Endothelial cell of umbilical vein (primary cell): ENCODE measurements at regions not wholly inside any gene's neighbourhood (a gene's known extent, or its start where the extent isn't known, plus 50 kb on each side); places are given as distances from the start of the nearest gene placed in this dataset.

Experiments
- BruUV-seq: library from RNA; stranded (reverse); fragments of 400-500 nt; replicated peaks from 2 replicates; lab custom pipeline; 2021; lab: Mats Ljungman, UMichigan
- CTCF ChIA-PET: fragments of 300-600, 350-600 bp; sonication (Branson Sonifier 250); formaldehyde crosslinking; loops from one replicate; lab custom pipeline; 2021; ENCODE audit warnings: antibody characterized with exemption, inconsistent platforms; lab: Charles Lee
- POLR2A ChIA-PET: fragments of 300-600, 350-600 bp; sonication (Branson Sonifier 250); formaldehyde crosslinking; loops from one replicate; lab custom pipeline; 2021; ENCODE audit warnings: antibody characterized with exemption, inconsistent platforms; lab: Charles Lee
- DNase-seq: peaks from one replicate; pipeline ENCODE4 v3.0.0-alpha.2; 2011; ENCODE audit warnings: low read depth, low spot score
- FAIRE-seq: peaks from 2 replicates; lab custom pipeline; 2011; peaks lifted over from hg19 to GRCh38; lab: Jason Lieb, UNC
- H2AFZ ChIP-seq: 2 replicates; pipeline ENCODE4 v1.6.0; 2012; ENCODE audit warnings: low read depth, low read length, control low read depth, inconsistent platforms
- H3K27ac ChIP-seq: 2 replicates; pipeline ENCODE4 v1.5.1; 2011; ENCODE audit warnings: low read depth, mild to moderate bottlenecking, control low read depth, low read length, moderate library complexity; ENCODE audit not compliant: insufficient read depth
- H3K27me3 ChIP-seq, 2 experiments: 2 replicates each; pipeline versions ENCODE4 v1.6.0 to v1.6.1; 2011; ENCODE audit warnings: low read length in 2 of 2, mixed read lengths in 1 of 2; ENCODE audit not compliant: control insufficient read depth in 2 of 2, insufficient read depth in 2 of 2
- H3K36me3 ChIP-seq, 2 experiments: 2 replicates in 1 of 2; 3 replicates in 1 of 2; pipeline ENCODE4 v1.5.1; 2011; ENCODE audit warnings: low read length in 2 of 2, mild to moderate bottlenecking in 1 of 2, moderate library complexity in 1 of 2; ENCODE audit not compliant: control insufficient read depth in 2 of 2, insufficient read depth in 2 of 2; ENCODE audit errors: extremely low read depth in 1 of 2
- H3K4me1 ChIP-seq: 3 replicates; pipeline ENCODE4 v1.5.1; 2011; ENCODE audit warnings: mild to moderate bottlenecking, low read length; ENCODE audit not compliant: control insufficient read depth, insufficient read depth; ENCODE audit errors: extremely low read depth
- H3K4me2 ChIP-seq: 2 replicates; pipeline ENCODE4 v1.6.1; 2011; ENCODE audit warnings: low read length, control low read depth, mixed read lengths; ENCODE audit not compliant: insufficient read depth
- H3K4me3 ChIP-seq, 3 experiments: fragments of 200-600 bp in 1 of 3; sonication (generic), shearing (Covaris generic) in 1 of 3; replicated peaks in 1 of 3; 2 replicates each; pipeline ENCODE4 v1.5.1; 2011 to 2016; ENCODE audit warnings: control low read depth in 3 of 3, low read length in 3 of 3, mild to moderate bottlenecking in 2 of 3, inconsistent platforms in 1 of 3, low read depth in 1 of 3, moderate library complexity in 1 of 3; ENCODE audit not compliant: insufficient read depth in 1 of 3
- H3K79me2 ChIP-seq: 2 replicates; pipeline ENCODE4 v1.6.0; 2012; ENCODE audit warnings: low read length, inconsistent platforms; ENCODE audit not compliant: control insufficient read depth, insufficient read depth
- H3K9ac ChIP-seq: replicated peaks from 2 replicates; pipeline ENCODE3; 2011; ENCODE audit warnings: low read length, control low read depth; ENCODE audit not compliant: insufficient read depth; ENCODE audit errors: extremely low read depth
- H3K9me1 ChIP-seq: replicated peaks from 3 replicates; pipeline ENCODE4 v1.6.0; 2011; ENCODE audit warnings: mild to moderate bottlenecking, low read length; ENCODE audit not compliant: control insufficient read depth, insufficient read depth; ENCODE audit errors: extremely low read depth
- H3K9me3 ChIP-seq: replicated peaks from 2 replicates; pipeline ENCODE4 v1.5.1; 2012; ENCODE audit warnings: low read length, inconsistent platforms; ENCODE audit not compliant: control insufficient read depth, insufficient read depth
- H4K20me1 ChIP-seq: replicated peaks from 2 replicates; pipeline ENCODE3; 2011; ENCODE audit warnings: mild to moderate bottlenecking, low read length; ENCODE audit not compliant: control insufficient read depth, insufficient read depth; ENCODE audit errors: extremely low read depth
- EZH2 ChIP-seq: IDR thresholded peaks from 2 replicates; pipeline ENCODE4 v1.6.1; 2012; ENCODE audit warnings: borderline replicate concordance, low read depth, mild to moderate bottlenecking, moderate library complexity, low read length, inconsistent platforms; ENCODE audit not compliant: severe bottlenecking
- FOS ChIP-seq: IDR thresholded peaks from 2 replicates; pipeline ENCODE4 v1.6.1; 2011; ENCODE audit warnings: mild to moderate bottlenecking, low read length, moderate library complexity, borderline replicate concordance; ENCODE audit not compliant: insufficient read depth
- GATA2 ChIP-seq: IDR thresholded peaks from 2 replicates; pipeline ENCODE4 v1.7.0; 2011; ENCODE audit warnings: low read depth, mild to moderate bottlenecking, moderate library complexity, mixed read lengths, low read length; ENCODE audit not compliant: insufficient read length, insufficient read depth
- JUN ChIP-seq: IDR thresholded peaks from 2 replicates; pipeline ENCODE4 v1.6.1; 2011; ENCODE audit warnings: borderline replicate concordance, low read depth; ENCODE audit not compliant: insufficient read length, insufficient read depth
- MYC ChIP-seq: IDR thresholded peaks from one replicate; pipeline ENCODE4 v1.6.1; 2011; ENCODE audit warnings: mild to moderate bottlenecking, low read depth, low read length
- POLR2A ChIP-seq: IDR thresholded peaks from 2 replicates; pipeline ENCODE4 v1.6.1; 2012; ENCODE audit warnings: low read depth, mild to moderate bottlenecking, control low read depth, low read length
- POLR2AphosphoS5 ChIP-seq: IDR thresholded peaks from 2 replicates; pipeline ENCODE4 v1.6.1; 2012; ENCODE audit warnings: low read depth, mild to moderate bottlenecking, control low read depth, low read length, moderate library complexity; ENCODE audit not compliant: insufficient read depth
- dilution Hi-C: fragments of 300-500 bp; cut with MboI; formaldehyde crosslinking; loops from one replicate; pipeline ENCODE4 v1.15.0; 2019; ENCODE audit warnings: low sequenced_read_pairs; ENCODE audit not compliant: extremely low pct_ligation_motif_present
- intact Hi-C: fragments of 100-400 bp; cut with micrococcal nuclease; formaldehyde crosslinking; loops from one replicate; pipeline ENCODE4 v1.10.0; 2022
- TF ChIP-seq, protein P1 (sequence below): IDR thresholded peaks from 2 replicates; pipeline ENCODE4 v1.6.1; 2011; ENCODE audit not compliant: insufficient read depth, insufficient read length
- TF ChIP-seq, protein P2 (sequence below), 2 donors: IDR thresholded peaks; 1 replicate in 1 of 2; 2 replicates in 1 of 2; pipeline ENCODE4 v1.5.1; 2011; ENCODE audit warnings: low read length in 2 of 2, mild to moderate bottlenecking in 2 of 2, moderate library complexity in 2 of 2, control low read depth in 1 of 2, inconsistent platforms in 1 of 2, low read depth in 1 of 2; ENCODE audit not compliant: insufficient read depth in 1 of 2; ENCODE audit errors: extremely low read depth in 1 of 2

DNA sequence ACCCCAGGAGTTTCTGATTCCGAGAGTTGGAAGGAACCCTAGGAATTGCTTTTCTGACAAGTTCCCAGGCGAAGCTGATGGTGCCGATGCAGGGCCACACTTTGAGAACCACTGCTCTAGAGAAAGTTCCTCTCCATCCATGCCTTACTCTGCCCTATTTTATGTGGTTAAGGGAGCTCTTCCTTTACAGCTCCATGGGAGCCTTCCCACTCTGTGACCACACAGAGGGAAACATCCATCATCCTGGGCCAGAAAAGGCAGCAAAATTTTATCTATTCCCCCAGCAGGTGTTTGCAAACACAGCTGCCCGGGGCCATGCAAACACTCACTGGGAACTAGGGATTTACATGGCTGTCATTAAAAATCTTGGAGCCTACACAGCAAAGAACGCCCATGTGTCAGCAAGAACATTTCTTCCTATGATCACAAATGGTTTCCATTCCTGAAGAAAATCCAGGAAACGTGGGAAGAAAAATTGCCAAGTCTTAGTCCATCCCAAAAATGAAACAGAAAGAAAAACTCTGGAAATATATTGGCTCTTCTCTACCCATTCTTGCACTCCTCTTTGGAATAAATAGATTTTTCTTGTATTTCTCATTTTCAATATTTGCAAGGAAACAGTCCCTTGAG is 252.7 kb downstream of the PMP22 start:
- intact Hi-C loops (no loop called here), dilution Hi-C loops (no loop called here)
- Histone ChIP-seq H3K4me3 (no peak overlapping the region), H3K79me2 (no peaks in the 10 kb centered on the region), H3K9me3 (peaks cover 3% of the 10 kb centered on the region), H4K20me1 (no peaks in the 10 kb centered on the region), H3K4me1 (no peaks in the 10 kb centered on the region), H3K9ac (no peak overlapping the region), H3K4me2 (no peak overlapping the region), H3K27me3 (no peaks in the 10 kb centered on the region), H3K27ac (no peak overlapping the region), H2AFZ (no peak overlapping the region), H3K9me1 (no peaks in the 10 kb centered on the region), H3K36me3 (no peaks in the 10 kb centered on the region)
- TF ChIP-seq, protein P1, sequence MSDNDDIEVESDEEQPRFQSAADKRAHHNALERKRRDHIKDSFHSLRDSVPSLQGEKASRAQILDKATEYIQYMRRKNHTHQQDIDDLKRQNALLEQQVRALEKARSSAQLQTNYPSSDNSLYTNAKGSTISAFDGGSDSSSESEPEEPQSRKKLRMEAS, result no peak
- TF ChIP-seq POLR2AphosphoS5 (no peak), POLR2A (no peak), JUN (no peak), FOS (no peak)
- TF ChIP-seq, protein P2, sequence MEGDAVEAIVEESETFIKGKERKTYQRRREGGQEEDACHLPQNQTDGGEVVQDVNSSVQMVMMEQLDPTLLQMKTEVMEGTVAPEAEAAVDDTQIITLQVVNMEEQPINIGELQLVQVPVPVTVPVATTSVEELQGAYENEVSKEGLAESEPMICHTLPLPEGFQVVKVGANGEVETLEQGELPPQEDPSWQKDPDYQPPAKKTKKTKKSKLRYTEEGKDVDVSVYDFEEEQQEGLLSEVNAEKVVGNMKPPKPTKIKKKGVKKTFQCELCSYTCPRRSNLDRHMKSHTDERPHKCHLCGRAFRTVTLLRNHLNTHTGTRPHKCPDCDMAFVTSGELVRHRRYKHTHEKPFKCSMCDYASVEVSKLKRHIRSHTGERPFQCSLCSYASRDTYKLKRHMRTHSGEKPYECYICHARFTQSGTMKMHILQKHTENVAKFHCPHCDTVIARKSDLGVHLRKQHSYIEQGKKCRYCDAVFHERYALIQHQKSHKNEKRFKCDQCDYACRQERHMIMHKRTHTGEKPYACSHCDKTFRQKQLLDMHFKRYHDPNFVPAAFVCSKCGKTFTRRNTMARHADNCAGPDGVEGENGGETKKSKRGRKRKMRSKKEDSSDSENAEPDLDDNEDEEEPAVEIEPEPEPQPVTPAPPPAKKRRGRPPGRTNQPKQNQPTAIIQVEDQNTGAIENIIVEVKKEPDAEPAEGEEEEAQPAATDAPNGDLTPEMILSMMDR (IDR thresholded peaks at IDR 0.05; ENCODE audit: extremely low read depth in 1 of 2, insufficient read depth in 1 of 2, low read depth in 1 of 2, low read length in 2 of 2), result no peak
- ChIA-PET POLR2A (no interaction called here), CTCF (no interaction called here)
- BruUV-seq, result no TSS peak
- DNase-seq (no peak), FAIRE-seq (no peak)

DNA sequence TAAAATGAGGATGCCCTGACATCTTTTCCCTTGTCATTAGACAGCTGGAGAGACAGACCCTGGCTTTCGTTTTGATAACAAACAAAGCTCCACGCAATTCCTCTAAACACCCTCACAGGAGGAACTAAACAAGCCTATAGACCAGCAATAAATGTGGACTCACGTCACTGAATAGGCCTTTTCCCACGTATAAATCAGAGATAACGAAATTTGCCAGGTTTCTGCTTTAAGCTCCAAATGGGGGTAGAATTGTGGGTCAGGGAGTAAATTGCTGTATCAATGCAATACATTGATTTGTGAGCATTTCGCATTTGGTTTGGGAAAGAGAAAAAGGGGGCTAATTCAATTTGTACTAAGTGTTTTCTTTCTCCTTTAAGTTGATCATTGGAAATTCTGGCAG is 256.0 kb downstream of the PMP22 start:
- H3K27me3 ChIP-seq, result no peaks in the 10 kb centered on the region
- DNase-seq (no peak), FAIRE-seq (no peak)
- H4K20me1 ChIP-seq, result no peaks in the 10 kb centered on the region
- H3K36me3 ChIP-seq, result no peaks in the 10 kb centered on the region
- no peaks in the 10 kb centered on the region for H3K9me1 ChIP-seq
- TF ChIP-seq FOS (no peak), GATA2 (no peak), JUN (no peak), POLR2A (no peak), MYC (no peak), POLR2AphosphoS5 (no peak), EZH2 (no peak)
- TF ChIP-seq, protein P1, result no peak
- TF ChIP-seq, protein P2 (IDR thresholded peaks at IDR 0.05; ENCODE audit: extremely low read depth in 1 of 2, insufficient read depth in 1 of 2, low read depth in 1 of 2, low read length in 2 of 2), result no peak
- ChIA-PET POLR2A (no interaction called here), CTCF (no interaction called here)
- intact Hi-C loops, result no loop called here
- no peak overlapping the region for H3K27ac ChIP-seq
- H3K9me3 ChIP-seq, result peaks cover 2% of the 10 kb centered on the region
- no peak overlapping the region for H3K9ac ChIP-seq
- H2AFZ ChIP-seq, result no peak overlapping the region
- H3K4me3 ChIP-seq, result no peak overlapping the region
- no peaks in the 10 kb centered on the region for H3K4me1 ChIP-seq
- no TSS peak for BruUV-seq
- no peak overlapping the region for H3K4me2 ChIP-seq
- dilution Hi-C loops, result no loop called here
- H3K79me2 ChIP-seq, result no peaks in the 10 kb centered on the region
